WERI-Rb-1 (cell line): ENCODE measurements at regions not wholly inside any gene's neighbourhood (a gene's known extent, or its start where the extent isn't known, plus 50 kb on each side); places are given as distances from the start of the nearest gene placed in this dataset.

Experiments used
- DNase-seq: peaks from one replicate; pipeline ENCODE4 v3.0.0-alpha.2; 2020
- H3K27ac ChIP-seq: fragments of 250-450 bp; sonication (Bioruptor Pico); 2 replicates; pipeline ENCODE4 v1.5.1; 2020; ENCODE audit warnings: mild to moderate bottlenecking, moderate library complexity
- H3K27me3 ChIP-seq: fragments of 250-450 bp; sonication (Bioruptor Pico); 2 replicates; pipeline ENCODE4 v1.5.1; 2021; ENCODE audit warnings: mild to moderate bottlenecking, low read depth, moderate library complexity; ENCODE audit not compliant: insufficient read depth, severe bottlenecking
- H3K36me3 ChIP-seq: fragments of 250-450 bp; sonication (Bioruptor Pico); 2 replicates; pipeline ENCODE4 v1.5.1; 2020; ENCODE audit warnings: mild to moderate bottlenecking, moderate library complexity
- H3K4me3 ChIP-seq: 2 replicates; pipeline ENCODE4 v1.5.1; 2011; ENCODE audit warnings: low read depth, mild to moderate bottlenecking, control low read depth, low read length
- H3K9me3 ChIP-seq: fragments of 250-450 bp; sonication (Bioruptor Pico); 2 replicates; pipeline ENCODE4 v1.5.1; 2021; ENCODE audit warnings: mild to moderate bottlenecking, moderate library complexity; ENCODE audit not compliant: severe bottlenecking
- TF ChIP-seq, protein P1 (sequence below): IDR thresholded peaks from 2 replicates; pipeline ENCODE4 v1.5.1; 2011; ENCODE audit warnings: low read depth, mild to moderate bottlenecking, control low read depth, inconsistent platforms, low read length

DNA sequence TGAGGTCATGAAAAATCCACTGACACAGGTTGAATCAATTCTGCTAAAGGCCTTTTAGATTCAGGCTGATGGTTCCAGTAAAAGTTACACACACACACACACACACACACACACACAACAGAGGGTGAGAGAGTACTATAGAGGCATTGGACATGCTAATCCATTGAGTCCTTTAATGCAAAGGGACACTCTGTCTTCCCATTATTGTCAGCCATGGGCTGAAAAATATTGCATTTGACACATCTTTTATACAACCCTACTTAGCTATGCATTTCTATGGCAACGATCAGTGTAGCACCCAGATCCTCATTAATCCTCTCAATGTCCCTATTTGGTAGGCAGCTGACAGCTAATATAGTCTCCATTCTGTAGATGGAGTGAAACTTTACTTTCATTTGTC is 440.8 kb upstream of the RGPD4 start:
- TF ChIP-seq, protein P1, sequence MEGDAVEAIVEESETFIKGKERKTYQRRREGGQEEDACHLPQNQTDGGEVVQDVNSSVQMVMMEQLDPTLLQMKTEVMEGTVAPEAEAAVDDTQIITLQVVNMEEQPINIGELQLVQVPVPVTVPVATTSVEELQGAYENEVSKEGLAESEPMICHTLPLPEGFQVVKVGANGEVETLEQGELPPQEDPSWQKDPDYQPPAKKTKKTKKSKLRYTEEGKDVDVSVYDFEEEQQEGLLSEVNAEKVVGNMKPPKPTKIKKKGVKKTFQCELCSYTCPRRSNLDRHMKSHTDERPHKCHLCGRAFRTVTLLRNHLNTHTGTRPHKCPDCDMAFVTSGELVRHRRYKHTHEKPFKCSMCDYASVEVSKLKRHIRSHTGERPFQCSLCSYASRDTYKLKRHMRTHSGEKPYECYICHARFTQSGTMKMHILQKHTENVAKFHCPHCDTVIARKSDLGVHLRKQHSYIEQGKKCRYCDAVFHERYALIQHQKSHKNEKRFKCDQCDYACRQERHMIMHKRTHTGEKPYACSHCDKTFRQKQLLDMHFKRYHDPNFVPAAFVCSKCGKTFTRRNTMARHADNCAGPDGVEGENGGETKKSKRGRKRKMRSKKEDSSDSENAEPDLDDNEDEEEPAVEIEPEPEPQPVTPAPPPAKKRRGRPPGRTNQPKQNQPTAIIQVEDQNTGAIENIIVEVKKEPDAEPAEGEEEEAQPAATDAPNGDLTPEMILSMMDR: no peak
- no peaks in the 10 kb centered on the region for H3K9me3 ChIP-seq
- H3K27ac ChIP-seq: no peak overlapping the region
- H3K27me3 ChIP-seq: peaks cover 9% of the 10 kb centered on the region
- H3K36me3 ChIP-seq: no peaks in the 10 kb centered on the region
- DNase-seq: no peak
- H3K4me3 ChIP-seq: no peak overlapping the region

GRCh38 chr2:107392241-107392704 is 434.4 kb upstream of the RGPD4 start:
- Histone ChIP-seq H3K27me3 (peaks cover 31% of the 10 kb centered on the region), H3K9me3 (peaks cover 4% of the 10 kb centered on the region), H3K36me3 (no peaks in the 10 kb centered on the region), H3K4me3 (no peak overlapping the region), H3K27ac (no peak overlapping the region)
- TF ChIP-seq, protein P1: no peak
- DNase-seq: no peak

- TF ChIP-seq, protein P1: no peak
- Histone ChIP-seq H3K27ac (no peak overlapping the region), H3K9me3 (peaks cover 4% of the 10 kb centered on the region), H3K4me3 (no peak overlapping the region), H3K36me3 (no peaks in the 10 kb centered on the region), H3K27me3 (peaks cover 40% of the 10 kb centered on the region)
- DNase-seq: no peak
These were observed 433.2 kb upstream of the RGPD4 start for GRCh38 chr2:107393516-107393915.

DNA sequence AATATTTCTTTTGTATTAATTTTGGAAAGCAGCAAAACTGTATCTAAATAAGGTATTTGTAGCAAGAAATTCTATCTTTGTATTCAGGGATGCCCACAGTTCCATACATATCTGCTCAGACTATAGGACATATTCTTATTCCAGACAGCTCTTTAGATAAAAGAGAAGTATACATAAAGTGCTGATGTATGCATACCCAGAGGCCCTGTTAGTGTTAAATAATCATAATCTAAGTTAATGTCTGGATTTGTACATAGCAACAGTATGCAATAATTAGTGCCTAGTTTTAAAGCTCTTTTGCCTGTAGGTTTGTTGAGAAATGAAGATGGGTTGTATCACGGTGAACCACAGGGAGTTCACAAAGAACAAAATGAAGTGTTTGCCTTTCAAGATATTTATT is 428.0 kb upstream of the RGPD4 start:
- Histone ChIP-seq H3K4me3 (no peak overlapping the region), H3K27ac (no peak overlapping the region), H3K9me3 (no peaks in the 10 kb centered on the region), H3K36me3 (no peaks in the 10 kb centered on the region), H3K27me3 (peaks cover 33% of the 10 kb centered on the region)
- DNase-seq: no peak
- TF ChIP-seq, protein P1: no peak

GRCh38 chr2:107402330-107402729 is 424.4 kb upstream of the RGPD4 start:
- Histone ChIP-seq H3K27ac (no peak overlapping the region), H3K4me3 (no peak overlapping the region)
- no peak for DNase-seq

GRCh38 chr2:107405261-107405660 is 421.4 kb upstream of the RGPD4 start:
- TF ChIP-seq, protein P1: no peak
- H3K4me3 ChIP-seq: no peak overlapping the region
- no peak overlapping the region for H3K27ac ChIP-seq
- DNase-seq: no peak
- H3K27me3 ChIP-seq: peaks cover 34% of the 10 kb centered on the region
- no peaks in the 10 kb centered on the region for H3K9me3 ChIP-seq
- H3K36me3 ChIP-seq: no peaks in the 10 kb centered on the region

More at GRCh38 chr2:107402330-107402729, 424.4 kb upstream of the RGPD4 start:
- Histone ChIP-seq H3K9me3 (no peaks in the 10 kb centered on the region), H3K36me3 (no peaks in the 10 kb centered on the region), H3K27me3 (peaks cover 35% of the 10 kb centered on the region)
- TF ChIP-seq, protein P1: no peak
